ENCODE measurements at regions not wholly inside any gene's neighbourhood (a gene's known extent, or its start where the extent isn't known, plus 50 kb on each side); places are given as distances from the start of the nearest gene placed in this dataset.
"Not testable (repeated sequence)": the region's sequence is repeated elsewhere in the genome, so short reads cannot be mapped to it uniquely, and the experiment has no call there.

- DNase-seq (ENCODE audit: low read depth): no peak
Measured at GRCh38 chr2:52542297-52542696, 1225.3 kb upstream of the CHAC2 start.

GRCh38 chr2:52539026-52539970, 1228.3 kb upstream of the CHAC2 start:
- DNase-seq (ENCODE audit: low read depth): no peak

- no peak for DNase-seq (ENCODE audit: low read depth)
Measured at GRCh38 chr2:52537588-52537987, 1230.0 kb upstream of the CHAC2 start.

- no peak for DNase-seq (ENCODE audit: low read depth)
Measured at GRCh38 chr2:52536929-52537460, 1230.6 kb upstream of the CHAC2 start.

GRCh38 chr2:52532956-52533355, 1234.6 kb upstream of the CHAC2 start:
- DNase-seq (ENCODE audit: low read depth): no peak

- DNase-seq (ENCODE audit: low read depth): no peak
Measured at GRCh38 chr2:52526735-52527134, 1240.9 kb upstream of the CHAC2 start.

- no peak for DNase-seq (ENCODE audit: low read depth)
Measured at GRCh38 chr2:52520644-52521043, 1247.0 kb upstream of the CHAC2 start.

GRCh38 chr2:52518678-52519077, 1248.9 kb upstream of the CHAC2 start:
- DNase-seq (ENCODE audit: low read depth): no peak

GRCh38 chr2:52512760-52513159, 1254.8 kb upstream of the CHAC2 start:
- DNase-seq (ENCODE audit: low read depth): no peak

GRCh38 chr2:52510432-52510831, 1257.2 kb upstream of the CHAC2 start:
- DNase-seq (ENCODE audit: low read depth): no peak

GRCh38 chr2:52502476-52502860, 1265.1 kb upstream of the CHAC2 start:
- no peak for DNase-seq (ENCODE audit: low read depth)

GRCh38 chr2:52501715-52502475, 1265.7 kb upstream of the CHAC2 start:
- DNase-seq (ENCODE audit: low read depth): no peak

- DNase-seq (ENCODE audit: low read depth): no peak
Measured at GRCh38 chr2:52500561-52500960, 1267.0 kb upstream of the CHAC2 start.

GRCh38 chr2:52498077-52498750, 1269.4 kb upstream of the CHAC2 start:
- DNase-seq (ENCODE audit: low read depth): no peak

GRCh38 chr2:52495816-52496215, 1271.8 kb upstream of the CHAC2 start:
- DNase-seq (ENCODE audit: low read depth): no peak

- no peak for DNase-seq (ENCODE audit: low read depth)
Measured at GRCh38 chr2:52477166-52477565, 1290.4 kb upstream of the CHAC2 start.

GRCh38 chr2:52475590-52475989, 1292.0 kb upstream of the CHAC2 start:
- DNase-seq (ENCODE audit: low read depth): no peak

- no peak for DNase-seq (ENCODE audit: low read depth)
Measured at GRCh38 chr2:52474091-52474490, 1293.5 kb upstream of the CHAC2 start.

GRCh38 chr2:52473526-52473925, 1294.1 kb upstream of the CHAC2 start:
- DNase-seq (ENCODE audit: low read depth): no peak

- DNase-seq (ENCODE audit: low read depth): not testable (repeated sequence)
Measured at GRCh38 chr2:52470457-52470856, 1297.1 kb upstream of the CHAC2 start.

GRCh38 chr2:52467189-52467588, 1300.4 kb upstream of the CHAC2 start:
- no peak for DNase-seq (ENCODE audit: low read depth)

GRCh38 chr2:52465287-52465686, 1302.3 kb upstream of the CHAC2 start:
- no peak for DNase-seq (ENCODE audit: low read depth)

Data from stromal cell of bone marrow (primary cell).